Ureter (tissue), 1 donor: ENCODE measurements at regions not wholly inside any gene's neighbourhood (a gene's known extent, or its start where the extent isn't known, plus 50 kb on each side); places are given as distances from the start of the nearest gene placed in this dataset.

ENCODE experiments used
- DNase-seq: peaks from one replicate; pipeline ENCODE4 v3.0.0-alpha.2; 2020; ENCODE audit warnings: low spot score
- donor health status: DM: yes; HTN: yes; CAD: no.

DNA sequence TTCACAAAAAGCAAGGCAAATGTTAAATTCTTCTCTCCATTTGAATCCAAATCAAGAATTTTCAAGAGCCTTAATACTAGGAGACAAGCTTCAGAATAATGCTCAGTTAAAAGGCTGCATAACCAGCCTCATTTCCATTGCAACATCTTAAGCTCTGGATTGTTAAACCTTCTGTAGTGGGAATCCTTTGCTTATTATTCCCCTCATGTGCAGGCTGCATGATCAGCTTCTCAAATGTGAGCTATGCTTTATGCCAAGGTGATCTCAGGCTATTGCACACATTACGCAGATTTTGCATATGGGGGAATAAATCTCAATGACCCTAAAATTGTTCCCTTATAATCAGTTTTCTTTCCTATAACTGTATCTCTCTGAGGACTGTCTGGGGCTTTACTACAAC is 71.7 kb upstream of the CCDC196 start:
- DNase-seq: no peak

DNA sequence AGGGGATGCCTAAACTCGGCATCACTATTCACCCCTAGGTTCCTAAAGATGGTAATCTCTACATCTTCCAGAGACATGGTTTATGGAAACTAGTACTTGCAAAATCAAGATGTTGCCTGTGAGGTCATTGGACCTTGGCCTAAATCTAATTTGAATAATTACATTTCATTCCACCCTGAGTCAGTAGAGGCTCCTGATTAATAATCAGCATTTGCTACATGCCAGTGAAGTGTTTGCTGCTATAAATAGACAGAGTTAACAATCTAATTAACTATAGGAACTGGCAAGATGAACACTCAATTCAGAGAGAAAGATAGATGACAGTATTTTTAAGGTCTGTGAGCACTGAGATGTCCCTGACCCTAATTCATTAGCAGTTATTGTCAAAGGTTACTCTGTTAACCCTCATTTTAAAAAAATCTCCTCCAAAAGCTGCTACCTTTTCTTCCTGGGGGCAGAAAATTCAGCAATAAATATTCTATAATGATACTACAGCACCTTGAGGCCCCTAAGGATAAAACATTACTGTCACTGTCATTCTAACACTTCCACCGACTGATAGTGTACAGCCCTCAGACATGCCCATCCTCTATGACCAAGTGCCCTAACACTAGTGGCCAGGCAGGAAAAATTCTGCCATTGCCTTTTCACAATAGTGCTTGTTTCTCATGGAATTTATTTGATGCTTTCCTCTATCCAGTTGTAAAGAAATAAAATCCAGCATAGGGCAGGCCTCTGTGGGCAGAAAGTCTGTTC is 65.7 kb upstream of the CCDC196 start:
- DNase-seq: no peak

DNA sequence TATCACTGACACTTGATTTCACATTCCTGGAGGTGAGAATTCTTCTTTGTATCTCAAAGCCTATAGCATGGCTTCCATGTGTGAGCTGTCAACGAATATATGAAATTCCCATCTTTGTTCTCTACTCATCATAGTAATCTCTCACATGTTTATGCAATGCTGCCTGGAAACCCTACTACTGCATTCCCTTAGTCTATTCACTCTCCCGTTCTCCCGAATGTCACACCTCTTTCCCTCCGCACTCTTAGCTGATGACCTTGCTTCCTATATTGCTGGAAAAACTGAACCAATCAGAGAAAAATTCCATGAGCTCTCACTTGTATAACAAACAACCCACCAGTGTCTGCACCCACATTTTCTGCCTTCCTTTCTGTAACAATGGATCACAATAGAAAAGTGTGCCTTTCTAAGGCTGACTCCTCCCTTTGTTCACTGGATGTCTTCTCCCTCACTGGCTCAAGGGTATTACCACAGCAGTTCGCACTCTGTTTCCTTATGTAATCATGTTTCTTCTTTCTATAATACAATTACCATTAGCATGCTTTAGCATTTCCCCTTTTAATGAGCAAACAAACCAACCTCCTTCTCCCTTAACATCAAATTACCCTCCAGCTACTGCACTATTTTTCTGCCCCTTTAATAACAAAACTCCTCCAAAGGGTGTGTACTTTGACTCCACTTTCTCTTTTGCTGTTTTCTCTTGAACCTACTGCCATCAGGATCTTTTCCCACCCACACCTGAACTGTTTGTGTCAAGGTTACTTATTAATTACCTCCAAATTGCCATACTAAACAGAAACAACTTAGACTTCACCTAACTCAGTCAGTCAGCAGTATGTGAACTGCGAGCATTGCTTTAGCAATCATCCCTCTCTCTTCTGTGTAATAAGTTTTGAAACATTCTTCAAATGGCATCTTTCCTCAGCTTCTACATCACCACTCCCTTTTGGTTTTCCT is 63.9 kb upstream of the CCDC196 start:
- DNase-seq: no peak

GRCh38 chr14:66425402-66425801 is 60.8 kb upstream of the CCDC196 start:
- DNase-seq: no peak

GRCh38 chr14:66426451-66426850 is 59.7 kb upstream of the CCDC196 start:
- DNase-seq: no peak

DNA sequence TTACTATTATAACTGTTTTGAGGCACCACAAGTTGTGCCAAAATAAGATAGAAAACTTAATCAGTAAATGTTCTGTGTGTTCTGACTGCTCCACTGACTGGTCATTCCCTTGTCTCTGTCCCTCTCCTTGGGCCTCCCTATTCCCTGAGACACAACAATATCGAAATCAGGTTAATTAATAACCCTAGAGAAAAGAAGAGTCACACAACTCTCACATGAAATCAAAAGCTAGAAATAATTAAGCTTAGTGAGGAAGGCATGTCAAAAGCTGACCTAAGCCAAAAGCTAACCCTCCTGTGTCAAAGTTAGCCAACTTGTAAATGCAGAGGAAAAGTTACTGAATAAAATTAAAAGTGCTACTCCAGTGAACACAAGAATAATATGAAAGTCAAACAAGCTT is 53.8 kb upstream of the CCDC196 start:
- no peak for DNase-seq

DNA sequence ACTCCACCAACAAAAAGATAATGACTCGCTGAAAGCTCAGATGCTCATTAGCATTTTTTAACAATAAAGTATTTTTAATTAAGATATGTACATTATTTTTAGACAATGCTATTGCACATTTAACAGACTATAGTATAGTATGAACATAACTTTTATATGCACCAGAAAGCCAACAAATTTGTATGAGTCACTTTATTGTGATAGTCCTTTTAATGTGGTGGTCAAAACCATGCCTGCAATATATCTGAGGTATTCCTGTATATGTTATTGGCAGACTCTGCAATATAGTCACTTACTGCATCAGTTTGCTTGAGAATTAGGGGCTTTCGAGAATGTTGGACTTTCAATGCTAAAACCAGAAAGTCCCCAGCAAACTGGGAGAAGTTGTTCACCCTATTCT is 51.7 kb upstream of the CCDC196 start:
- DNase-seq: no peak

GRCh38 chr14:66435683-66436082 is 50.5 kb upstream of the CCDC196 start:
- no peak for DNase-seq
